ENCODE measurements at regions not wholly inside any gene's neighbourhood (a gene's known extent, or its start where the extent isn't known, plus 50 kb on each side); places are given as distances from the start of the nearest gene placed in this dataset.

DNA sequence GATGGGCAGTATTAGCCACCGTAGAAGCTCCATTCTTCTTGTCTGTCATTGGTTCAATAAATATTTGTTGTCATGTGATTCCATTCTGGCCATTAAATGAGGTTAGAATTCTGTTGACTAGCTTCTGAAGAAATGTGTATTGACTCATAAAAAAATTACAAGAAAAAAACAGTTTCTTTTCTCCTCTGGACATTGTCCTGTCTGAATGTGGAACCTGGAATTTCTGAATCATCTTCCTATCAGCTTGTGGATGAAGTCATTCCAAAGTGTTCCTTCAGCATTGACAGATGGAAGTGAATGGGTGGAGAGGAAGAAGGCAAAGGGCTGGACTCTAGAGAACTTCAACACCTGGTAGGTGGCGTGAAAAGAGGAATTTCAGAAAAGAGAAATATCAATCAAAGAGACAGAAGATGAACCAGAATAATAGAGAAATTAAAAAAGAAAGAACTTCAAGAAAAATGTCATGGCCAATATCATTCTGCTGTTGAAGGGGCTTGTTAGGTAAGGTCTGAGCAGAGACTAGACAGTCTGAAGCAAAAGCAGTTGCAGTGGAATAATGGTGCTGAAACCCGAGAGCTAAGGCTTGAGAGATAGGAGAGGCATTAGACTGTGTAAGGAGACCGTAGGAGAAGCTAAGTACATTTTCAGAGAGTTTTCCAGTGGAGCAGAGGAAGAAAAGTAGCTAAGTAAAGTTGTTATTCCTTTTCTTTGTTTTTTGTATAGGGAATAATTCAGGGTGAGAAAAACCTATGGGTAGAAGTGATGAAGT is 806.6 kb downstream of the SQOR start:
- Histone ChIP-seq H3K79me2 (ENCODE audit: insufficient read depth, low read length) (no peaks in the 10 kb centered on the region), H3K36me3 (ENCODE audit: insufficient read depth, low read length) (no peaks in the 10 kb centered on the region), H3K4me1 (ENCODE audit: insufficient read depth, low read length, severe bottlenecking) (no peaks in the 10 kb centered on the region), H3K9me2 (ENCODE audit: low read depth, low read length) (no peaks in the 10 kb centered on the region), H3K27me3 (ENCODE audit: insufficient read depth, low read length) (no peaks in the 10 kb centered on the region), H3K4me3 (ENCODE audit: low read depth, low read length, poor library complexity, severe bottlenecking) (no peak overlapping the region), H4K20me1 (ENCODE audit: insufficient read depth, low read length) (no peaks in the 10 kb centered on the region), H3K9me3 (ENCODE audit: low read length) (no peaks in the 10 kb centered on the region), H2AFZ (ENCODE audit: low read length) (no peak overlapping the region), H3K27ac (ENCODE audit: low read depth, low read length, poor library complexity, severe bottlenecking) (no peak overlapping the region), H3K4me2 (ENCODE audit: low read length) (no peak overlapping the region), H3K9ac (ENCODE audit: low read length) (no peak overlapping the region), H3F3A (ENCODE audit: insufficient read depth, low read length) (no peaks in the 10 kb centered on the region)
- TF ChIP-seq EZH2 (IDR thresholded peaks at IDR 0.05; ENCODE audit: borderline replicate concordance, low read length): no peak
- TF ChIP-seq, protein P1, sequence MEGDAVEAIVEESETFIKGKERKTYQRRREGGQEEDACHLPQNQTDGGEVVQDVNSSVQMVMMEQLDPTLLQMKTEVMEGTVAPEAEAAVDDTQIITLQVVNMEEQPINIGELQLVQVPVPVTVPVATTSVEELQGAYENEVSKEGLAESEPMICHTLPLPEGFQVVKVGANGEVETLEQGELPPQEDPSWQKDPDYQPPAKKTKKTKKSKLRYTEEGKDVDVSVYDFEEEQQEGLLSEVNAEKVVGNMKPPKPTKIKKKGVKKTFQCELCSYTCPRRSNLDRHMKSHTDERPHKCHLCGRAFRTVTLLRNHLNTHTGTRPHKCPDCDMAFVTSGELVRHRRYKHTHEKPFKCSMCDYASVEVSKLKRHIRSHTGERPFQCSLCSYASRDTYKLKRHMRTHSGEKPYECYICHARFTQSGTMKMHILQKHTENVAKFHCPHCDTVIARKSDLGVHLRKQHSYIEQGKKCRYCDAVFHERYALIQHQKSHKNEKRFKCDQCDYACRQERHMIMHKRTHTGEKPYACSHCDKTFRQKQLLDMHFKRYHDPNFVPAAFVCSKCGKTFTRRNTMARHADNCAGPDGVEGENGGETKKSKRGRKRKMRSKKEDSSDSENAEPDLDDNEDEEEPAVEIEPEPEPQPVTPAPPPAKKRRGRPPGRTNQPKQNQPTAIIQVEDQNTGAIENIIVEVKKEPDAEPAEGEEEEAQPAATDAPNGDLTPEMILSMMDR (IDR thresholded peaks at IDR 0.05; ENCODE audit: low read length): no peak

DNA sequence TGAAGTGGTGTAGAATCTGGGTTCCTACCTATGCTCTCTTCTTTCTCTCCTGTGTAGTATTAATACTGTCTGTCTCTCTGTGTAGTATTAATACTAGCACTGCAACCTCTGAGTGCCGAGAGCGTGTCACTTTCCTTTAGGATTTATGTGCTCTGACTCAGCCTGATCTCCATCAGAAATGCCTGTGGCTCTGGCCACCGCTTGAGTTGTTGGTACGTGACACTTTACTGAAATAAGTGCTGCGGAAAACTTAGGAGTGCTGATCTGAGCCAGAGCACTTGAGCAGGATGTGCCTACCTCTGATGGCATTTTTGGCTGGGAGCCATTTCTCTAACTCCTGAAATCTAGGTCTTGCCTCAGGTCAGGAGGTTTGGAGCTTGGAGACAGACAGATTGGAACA is 807.4 kb downstream of the SQOR start:
- Histone ChIP-seq H3K27me3 (ENCODE audit: insufficient read depth, low read length) (no peaks in the 10 kb centered on the region), H3K9ac (ENCODE audit: low read length) (no peak overlapping the region), H3K27ac (ENCODE audit: low read depth, low read length, poor library complexity, severe bottlenecking) (no peak overlapping the region), H3K79me2 (ENCODE audit: insufficient read depth, low read length) (no peaks in the 10 kb centered on the region), H3K4me2 (ENCODE audit: low read length) (no peak overlapping the region), H3K4me1 (ENCODE audit: insufficient read depth, low read length, severe bottlenecking) (no peaks in the 10 kb centered on the region), H4K20me1 (ENCODE audit: insufficient read depth, low read length) (no peaks in the 10 kb centered on the region), H3F3A (ENCODE audit: insufficient read depth, low read length) (no peaks in the 10 kb centered on the region), H3K9me2 (ENCODE audit: low read depth, low read length) (no peaks in the 10 kb centered on the region), H3K9me3 (ENCODE audit: low read length) (no peaks in the 10 kb centered on the region), H3K4me3 (ENCODE audit: low read depth, low read length, poor library complexity, severe bottlenecking) (no peak overlapping the region), H2AFZ (ENCODE audit: low read length) (no peak overlapping the region), H3K36me3 (ENCODE audit: insufficient read depth, low read length) (no peaks in the 10 kb centered on the region)
- no peak for TF ChIP-seq EZH2 (IDR thresholded peaks at IDR 0.05; ENCODE audit: borderline replicate concordance, low read length)
- TF ChIP-seq, protein P1 (IDR thresholded peaks at IDR 0.05; ENCODE audit: low read length): no peak

DNA sequence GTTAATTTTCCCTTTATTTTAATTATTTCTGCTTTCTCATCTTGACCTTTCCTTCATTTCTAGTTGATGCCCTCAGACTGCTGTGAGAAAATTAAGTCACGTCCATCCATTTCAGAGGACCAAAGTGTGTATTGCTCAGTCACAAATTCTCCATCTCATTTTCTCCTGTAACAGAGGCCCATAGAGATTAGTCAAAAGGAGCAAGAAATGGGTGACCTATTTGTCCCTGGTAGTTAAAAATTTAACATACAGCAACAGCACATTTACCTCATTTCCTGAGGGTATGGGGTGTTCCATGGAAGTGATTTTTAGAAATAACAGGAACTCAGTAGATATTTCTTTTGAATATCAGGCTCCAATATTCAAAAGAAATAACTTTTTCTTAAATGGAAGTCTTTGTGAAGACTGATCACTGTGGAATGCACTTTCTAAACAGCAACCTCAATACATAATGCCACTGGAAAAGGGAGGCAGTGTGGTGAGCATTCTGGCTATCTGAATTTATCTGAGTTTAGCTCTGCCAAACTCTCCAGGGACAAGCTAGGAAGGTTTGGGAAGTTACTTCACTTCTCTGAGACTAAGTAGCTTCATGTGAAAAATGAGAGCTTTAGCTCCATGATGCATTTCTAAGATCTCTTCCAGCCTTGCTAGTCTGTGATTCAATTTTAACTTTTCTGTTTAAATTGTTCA is 808.2 kb downstream of the SQOR start:
- H3K9me3 ChIP-seq (ENCODE audit: low read length): no peaks in the 10 kb centered on the region
- no peak overlapping the region for H3K27ac ChIP-seq (ENCODE audit: low read depth, low read length, poor library complexity, severe bottlenecking)
- no peaks in the 10 kb centered on the region for H3K79me2 ChIP-seq (ENCODE audit: insufficient read depth, low read length)
- no peak overlapping the region for H2AFZ ChIP-seq (ENCODE audit: low read length)
- H4K20me1 ChIP-seq (ENCODE audit: insufficient read depth, low read length): no peaks in the 10 kb centered on the region
- no peak overlapping the region for H3K4me3 ChIP-seq (ENCODE audit: low read depth, low read length, poor library complexity, severe bottlenecking)
- no peak overlapping the region for H3K4me2 ChIP-seq (ENCODE audit: low read length)
- H3K36me3 ChIP-seq (ENCODE audit: insufficient read depth, low read length): no peaks in the 10 kb centered on the region
- H3K27me3 ChIP-seq (ENCODE audit: insufficient read depth, low read length): no peaks in the 10 kb centered on the region
- no peak overlapping the region for H3K9ac ChIP-seq (ENCODE audit: low read length)
- no peak for TF ChIP-seq EZH2 (IDR thresholded peaks at IDR 0.05; ENCODE audit: borderline replicate concordance, low read length)
- TF ChIP-seq, protein P1 (IDR thresholded peaks at IDR 0.05; ENCODE audit: low read length): no peak
- H3K4me1 ChIP-seq (ENCODE audit: insufficient read depth, low read length, severe bottlenecking): no peaks in the 10 kb centered on the region
- no peaks in the 10 kb centered on the region for H3F3A ChIP-seq (ENCODE audit: insufficient read depth, low read length)
- no peaks in the 10 kb centered on the region for H3K9me2 ChIP-seq (ENCODE audit: low read depth, low read length)
